Natural killer cell treated with Interleukin-12 subunit alpha and Interleukin-12 subunit beta and Interleukin-15 and Interleukin-18, amount 100 ng/mL, for 72 hours (primary cell): ENCODE measurements at regions not wholly inside any gene's neighbourhood (a gene's known extent, or its start where the extent isn't known, plus 50 kb on each side); places are given as distances from the start of the nearest gene placed in this dataset.
"Not testable (repeated sequence)": the region's sequence is repeated elsewhere in the genome, so short reads cannot be mapped to it uniquely, and the experiment has no call there.

ENCODE experiments used
- ATAC-seq, 2 donors: fragments of 150-1000 bp; cut with Tn5 transposase in 1 of 2; sonication (Bioruptor Pico), chemical (Tn5 transposase) in 1 of 2; 2 replicates each; pipeline ENCODE4 v1.10.0; 2021
- DNase-seq: peaks from one replicate; pipeline ENCODE4 v3.0.0; 2022; ENCODE audit warnings: low spot score
- H3K27ac Mint-ChIP-seq, 2 donors: 1 replicate in 1 of 2; 2 replicates in 1 of 2; pipeline ENCODE4 v1.8.0; 2022; ENCODE audit warnings: mixed read lengths in 2 of 2, mild to moderate bottlenecking in 1 of 2, moderate library complexity in 1 of 2
- H3K27me3 Mint-ChIP-seq, 2 donors: 1 replicate in 1 of 2; 2 replicates in 1 of 2; pipeline ENCODE4 v1.8.0; 2022; ENCODE audit warnings: mixed read lengths in 2 of 2
- H3K36me3 Mint-ChIP-seq: one replicate; pipeline ENCODE4 v1.8.0; 2022; ENCODE audit warnings: mixed read lengths
- H3K4me1 Mint-ChIP-seq, 2 donors: 1 replicate in 1 of 2; 2 replicates in 1 of 2; pipeline ENCODE4 v1.8.0; 2022; ENCODE audit warnings: low read depth in 2 of 2, mixed read lengths in 2 of 2, mild to moderate bottlenecking in 1 of 2
- H3K4me3 Mint-ChIP-seq: one replicate; pipeline ENCODE4 v1.8.0; 2022; ENCODE audit warnings: mixed read lengths
- H3K9me3 Mint-ChIP-seq: 2 replicates; pipeline ENCODE4 v1.8.0; 2022; ENCODE audit warnings: mixed read lengths

DNA sequence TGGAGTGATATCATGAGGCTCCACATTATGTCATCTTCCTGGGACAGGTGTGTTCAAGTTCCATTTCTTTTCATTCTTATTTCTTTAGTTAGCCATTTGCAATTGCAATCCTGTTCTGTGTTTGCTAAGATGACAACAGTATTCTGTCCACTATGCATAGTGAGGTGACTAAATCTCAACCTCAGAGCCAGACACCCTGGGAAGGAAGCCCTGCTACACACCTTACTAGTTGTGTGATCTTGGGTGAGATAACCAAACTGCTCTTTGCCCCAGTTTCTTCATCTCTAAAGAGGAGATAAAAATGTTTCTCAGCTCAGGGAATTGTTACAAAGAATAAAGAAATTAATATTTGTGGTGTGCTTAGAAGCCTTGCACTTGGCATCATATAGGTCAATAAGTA lies 215.1 kb upstream of the RPS23 start:
- Mint-ChIP-seq H3K9me3 (no peaks in the 10 kb centered on the region), H3K4me3 (peak overlapping the region; percentile 11), H3K4me1 (peaks cover 12 to 14% of the 10 kb centered on the region in 2 donors), H3K27ac (peak overlapping the region in 1 of 2 donors; percentile 36), H3K27me3 (peaks cover 0 to 6% of the 10 kb centered on the region in 2 donors), H3K36me3 (peaks cover 9% of the 10 kb centered on the region)
- ATAC-seq: no peak
- no peak for DNase-seq

DNA sequence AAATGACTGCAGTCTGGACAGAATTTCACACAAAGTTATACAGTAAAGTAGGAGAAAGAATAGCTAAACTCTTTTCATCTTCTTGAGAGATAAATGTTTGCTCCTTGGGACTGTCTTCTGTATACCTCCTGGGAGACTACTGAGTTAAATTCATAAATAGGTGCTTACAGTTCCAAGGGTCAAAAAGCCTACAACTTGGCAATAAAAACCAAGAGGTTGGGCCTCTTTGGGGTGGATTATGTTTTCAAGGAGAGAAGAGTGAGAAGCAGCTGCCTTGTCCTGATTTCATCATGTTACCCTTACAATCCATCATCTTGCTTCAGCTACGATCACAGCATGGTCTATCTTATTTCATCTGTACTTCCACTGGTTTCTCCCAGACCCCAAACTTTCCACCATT lies 213.2 kb upstream of the RPS23 start:
- no peak overlapping the region for H3K27ac Mint-ChIP-seq
- DNase-seq (no peak), ATAC-seq (no peak)
- peaks cover 0 to 6% of the 10 kb centered on the region in 2 donors for H3K27me3 Mint-ChIP-seq
- H3K4me1 Mint-ChIP-seq: peaks cover 12 to 14% of the 10 kb centered on the region in 2 donors
- peaks cover 9% of the 10 kb centered on the region for H3K36me3 Mint-ChIP-seq
- no peaks in the 10 kb centered on the region for H3K9me3 Mint-ChIP-seq
- H3K4me3 Mint-ChIP-seq: no peak overlapping the region

DNA sequence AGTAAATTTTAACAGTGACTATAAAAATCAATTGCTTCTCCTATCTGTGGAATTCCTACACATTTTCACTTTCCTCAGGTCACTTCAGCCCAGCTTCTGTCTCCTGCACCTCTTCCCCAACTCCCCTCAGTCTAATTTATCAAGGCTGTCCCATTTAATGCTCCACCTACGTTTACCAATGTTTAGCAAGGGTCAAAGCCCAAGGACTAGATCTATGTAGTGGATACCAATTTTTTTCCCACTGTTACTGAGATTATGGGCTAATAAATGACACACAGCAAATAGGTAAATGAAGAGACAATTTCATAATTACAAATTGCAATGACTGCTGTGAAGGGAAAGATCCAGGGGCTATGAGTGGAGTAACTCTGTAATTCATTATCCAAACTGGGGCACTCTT lies 211.5 kb upstream of the RPS23 start:
- Mint-ChIP-seq H3K27ac (no peak overlapping the region), H3K36me3 (no peaks in the 10 kb centered on the region), H3K4me1 (peaks cover 12 to 14% of the 10 kb centered on the region in 2 donors), H3K4me3 (no peak overlapping the region), H3K27me3 (no peaks in the 10 kb centered on the region), H3K9me3 (no peaks in the 10 kb centered on the region)
- ATAC-seq: no peak
- DNase-seq: no peak

DNA sequence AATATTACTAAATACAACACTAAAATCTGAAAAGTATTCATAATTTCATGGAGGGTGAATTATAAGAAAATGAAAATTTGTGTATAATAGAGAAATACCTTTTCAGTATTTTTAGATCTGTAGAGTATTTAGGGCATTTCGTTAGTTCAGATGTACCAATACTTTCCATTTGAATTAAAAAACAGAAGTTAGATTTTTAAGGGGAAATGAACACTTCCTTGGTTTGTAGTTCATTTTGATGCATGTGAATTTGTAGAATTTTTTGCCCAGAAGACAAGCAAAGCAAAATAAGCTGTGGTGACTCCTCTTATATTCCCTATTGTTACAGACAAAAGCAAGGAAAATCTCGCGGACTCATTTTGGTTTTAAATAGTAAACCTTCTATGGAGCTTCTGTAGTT lies 209.0 kb upstream of the RPS23 start:
- H3K4me1 Mint-ChIP-seq: no peaks in the 10 kb centered on the region
- peaks cover 3% of the 10 kb centered on the region for H3K9me3 Mint-ChIP-seq
- ATAC-seq (no peak), DNase-seq (no peak)
- no peak overlapping the region for H3K27ac Mint-ChIP-seq
- peaks cover 2 to 5% of the 10 kb centered on the region in 2 donors for H3K27me3 Mint-ChIP-seq
- no peaks in the 10 kb centered on the region for H3K36me3 Mint-ChIP-seq
- no peak overlapping the region for H3K4me3 Mint-ChIP-seq

DNA sequence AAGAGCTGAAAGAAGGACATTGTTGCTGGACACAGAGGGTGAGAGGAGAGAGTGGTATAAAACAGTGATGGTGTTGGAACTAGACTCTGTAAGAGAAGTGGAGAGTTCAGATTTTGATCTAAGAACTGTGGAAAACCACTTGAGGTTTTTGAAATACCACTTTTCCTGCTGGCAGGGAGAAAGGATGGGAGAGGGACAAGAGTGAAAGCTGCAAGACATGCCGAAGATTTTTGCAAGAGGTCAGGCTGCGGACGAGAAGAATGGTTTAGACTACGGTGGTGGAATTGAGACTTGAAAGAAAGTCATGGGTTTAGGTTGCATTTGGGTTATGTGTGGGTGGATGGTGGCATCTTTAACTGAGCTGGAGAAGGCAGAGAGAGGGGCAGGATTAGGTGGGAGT lies 202.2 kb upstream of the RPS23 start:
- Mint-ChIP-seq H3K4me3 (no peak overlapping the region), H3K9me3 (peaks cover 3% of the 10 kb centered on the region), H3K4me1 (peaks cover 0 to 5% of the 10 kb centered on the region in 2 donors), H3K27ac (no peak overlapping the region), H3K27me3 (peaks cover 9 to 20% of the 10 kb centered on the region in 2 donors), H3K36me3 (no peaks in the 10 kb centered on the region)
- no peak for ATAC-seq
- no peak for DNase-seq

DNA sequence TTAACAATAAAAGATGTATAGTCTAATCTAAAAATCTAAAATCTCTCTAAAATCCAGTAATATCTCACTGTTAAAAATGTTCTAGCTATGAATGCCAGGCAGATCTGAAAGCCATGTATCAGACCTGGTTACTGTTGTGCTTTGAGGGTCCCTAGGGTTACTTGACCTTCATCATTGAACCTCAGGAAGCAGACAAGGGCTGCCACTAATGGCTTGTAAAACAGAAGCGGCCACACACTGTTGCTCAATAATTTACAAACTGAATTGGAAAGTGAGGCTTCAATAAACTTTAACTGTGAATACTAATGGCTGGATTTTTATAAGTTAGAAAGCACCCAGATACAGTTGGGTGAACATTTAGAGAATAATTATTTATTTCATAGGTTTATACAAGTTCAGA lies 198.0 kb upstream of the RPS23 start:
- H3K4me1 Mint-ChIP-seq: peaks cover 0 to 5% of the 10 kb centered on the region in 2 donors
- H3K4me3 Mint-ChIP-seq: no peak overlapping the region
- H3K27me3 Mint-ChIP-seq: peaks cover 7 to 21% of the 10 kb centered on the region in 2 donors
- ATAC-seq (no peak), DNase-seq (no peak)
- no peaks in the 10 kb centered on the region for H3K9me3 Mint-ChIP-seq
- H3K27ac Mint-ChIP-seq: no peak overlapping the region
- H3K36me3 Mint-ChIP-seq: no peaks in the 10 kb centered on the region

DNA sequence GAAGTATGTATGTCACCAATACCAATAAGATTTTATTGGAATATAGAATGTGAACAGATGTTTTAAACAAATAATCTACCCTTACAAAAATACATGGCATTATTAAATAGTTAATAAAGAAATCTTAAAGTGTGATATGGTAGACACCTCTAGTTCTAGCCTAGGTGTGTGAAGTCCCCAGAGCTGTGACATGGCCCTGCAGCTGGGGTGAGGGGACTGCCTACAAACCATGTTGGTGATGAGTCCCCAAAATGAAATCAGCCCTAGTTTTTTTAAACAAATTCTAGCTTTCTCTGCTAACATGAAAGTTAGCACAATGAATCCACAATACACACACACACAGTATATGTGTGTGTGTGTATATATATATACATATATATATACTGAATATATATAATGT lies 195.1 kb upstream of the RPS23 start:
- peaks cover 0 to 13% of the 10 kb centered on the region in 2 donors for H3K27me3 Mint-ChIP-seq
- ATAC-seq: no peak
- H3K9me3 Mint-ChIP-seq: no peaks in the 10 kb centered on the region
- H3K4me1 Mint-ChIP-seq: peaks cover 0 to 5% of the 10 kb centered on the region in 2 donors
- no peak overlapping the region for H3K27ac Mint-ChIP-seq
- H3K4me3 Mint-ChIP-seq: no peak overlapping the region
- no peak for DNase-seq
- no peaks in the 10 kb centered on the region for H3K36me3 Mint-ChIP-seq

DNA sequence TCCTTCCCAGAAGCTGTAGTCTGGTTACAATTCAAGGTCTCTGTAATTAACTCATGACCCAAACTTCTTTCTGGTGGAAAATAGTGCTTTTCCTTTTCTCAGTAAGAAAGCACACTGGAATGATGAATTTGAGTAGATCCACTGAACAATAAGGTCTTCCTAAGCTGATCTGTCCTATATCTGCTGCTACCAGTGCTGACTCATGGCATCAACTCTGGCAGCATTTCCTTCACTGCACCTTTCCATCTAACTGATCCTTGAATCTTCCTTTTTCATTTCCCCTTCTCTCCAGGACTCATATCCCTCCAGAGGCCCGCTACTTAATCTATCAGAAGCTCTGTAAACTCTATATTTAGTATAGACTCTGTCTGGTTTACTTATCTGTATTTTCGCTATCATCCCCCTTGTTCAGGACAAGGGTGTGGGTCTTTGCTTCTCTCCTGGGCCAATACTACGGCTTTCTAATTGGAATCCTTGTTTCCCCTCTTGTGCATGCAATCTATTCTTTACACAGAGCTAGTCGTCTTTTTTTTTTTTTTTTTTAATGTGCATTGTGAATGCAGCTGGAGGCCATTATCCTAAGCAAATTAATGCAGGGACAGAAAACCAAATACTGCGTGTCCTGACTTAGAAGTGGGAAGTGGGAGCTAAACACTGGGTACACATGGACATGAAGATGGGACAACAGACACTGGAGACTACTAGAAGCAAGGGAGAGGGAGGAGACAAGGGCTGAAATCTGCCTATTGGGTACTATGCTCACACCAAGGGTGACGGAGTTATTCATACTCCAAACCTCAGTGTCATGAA lies 192.2 kb upstream of the RPS23 start:
- no peak for ATAC-seq
- Mint-ChIP-seq H3K36me3 (no peaks in the 10 kb centered on the region), H3K4me3 (no peak overlapping the region), H3K27me3 (peaks cover 0 to 6% of the 10 kb centered on the region in 2 donors), H3K9me3 (no peaks in the 10 kb centered on the region), H3K4me1 (no peaks in the 10 kb centered on the region), H3K27ac (no peak overlapping the region)
- DNase-seq: no peak

DNA sequence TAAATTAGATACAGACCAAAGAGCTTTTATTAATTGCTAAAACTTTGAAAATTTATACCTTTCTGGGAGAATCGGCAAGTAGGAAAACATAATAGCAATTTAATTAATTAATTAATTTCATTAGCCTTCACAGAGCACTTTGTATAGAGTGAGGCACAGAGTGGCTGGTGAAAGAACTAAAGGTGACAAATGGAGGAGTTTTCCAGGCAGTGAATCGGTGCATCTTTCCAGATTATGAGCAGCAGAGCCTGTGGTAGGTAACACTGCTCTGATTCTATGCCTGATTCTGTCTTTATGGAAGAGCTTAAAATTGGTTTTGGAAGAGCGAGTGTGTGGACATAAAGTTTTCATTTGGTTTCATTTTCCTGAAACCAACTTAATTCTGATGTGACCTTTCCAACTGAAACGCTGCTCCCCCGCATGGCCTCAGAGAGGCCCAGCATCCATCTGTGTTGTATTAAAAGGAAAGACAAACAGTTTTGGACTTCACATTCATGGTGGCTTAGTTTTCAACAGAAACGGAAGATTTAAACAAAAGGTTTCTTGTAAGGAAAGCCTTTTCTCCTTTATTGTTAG lies 188.9 kb upstream of the RPS23 start:
- no peak overlapping the region for H3K27ac Mint-ChIP-seq
- H3K4me1 Mint-ChIP-seq: no peaks in the 10 kb centered on the region
- ATAC-seq: no peak
- no peaks in the 10 kb centered on the region for H3K27me3 Mint-ChIP-seq
- H3K4me3 Mint-ChIP-seq: no peak overlapping the region
- DNase-seq: no peak
- no peaks in the 10 kb centered on the region for H3K36me3 Mint-ChIP-seq
- no peaks in the 10 kb centered on the region for H3K9me3 Mint-ChIP-seq

DNA sequence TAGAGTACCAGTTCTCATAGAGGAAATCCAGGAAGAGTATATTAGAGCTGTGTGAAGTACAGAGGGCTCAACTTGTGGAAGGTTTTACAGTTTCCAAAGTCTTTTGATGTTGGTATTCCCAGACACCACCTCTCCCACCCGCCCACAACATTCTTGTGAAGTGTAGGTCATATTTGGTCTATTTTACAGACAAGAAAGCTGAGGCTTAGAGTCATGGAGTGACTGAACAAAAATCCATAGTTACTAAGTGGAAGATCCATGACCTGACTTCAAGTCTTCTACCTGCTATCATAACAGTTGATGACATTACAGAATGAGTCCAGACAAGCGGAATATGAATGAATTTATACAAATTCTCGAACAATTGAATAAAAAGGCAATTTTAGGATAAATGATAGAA lies 187.1 kb upstream of the RPS23 start:
- no peaks in the 10 kb centered on the region for H3K36me3 Mint-ChIP-seq
- ATAC-seq (no peak), DNase-seq (no peak)
- no peaks in the 10 kb centered on the region for H3K27me3 Mint-ChIP-seq
- H3K4me3 Mint-ChIP-seq: no peak overlapping the region
- H3K27ac Mint-ChIP-seq: no peak overlapping the region
- no peaks in the 10 kb centered on the region for H3K4me1 Mint-ChIP-seq
- H3K9me3 Mint-ChIP-seq: peaks cover 4% of the 10 kb centered on the region

DNA sequence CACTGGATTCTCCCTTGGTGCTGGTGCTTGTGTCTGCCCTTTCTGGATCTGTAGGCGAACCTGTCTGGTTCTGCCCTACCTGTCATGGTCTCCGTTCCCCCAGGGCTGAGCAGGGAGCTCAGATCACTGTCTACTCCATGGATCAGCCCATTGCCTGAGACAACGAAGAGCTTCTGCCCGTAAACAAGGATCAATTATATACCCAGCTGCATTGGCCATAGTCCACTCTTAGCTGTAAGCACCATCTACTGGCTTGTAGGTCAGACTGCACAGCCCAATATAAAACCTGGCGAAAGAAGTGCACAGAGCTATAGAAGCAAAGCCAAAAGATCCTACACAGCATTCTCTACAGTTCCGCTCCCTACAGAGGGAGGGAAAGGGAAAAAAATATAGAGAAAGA lies 181.5 kb upstream of the RPS23 start:
- H3K4me1 Mint-ChIP-seq: no peaks in the 10 kb centered on the region
- ATAC-seq: no peak
- no peak for DNase-seq
- peaks cover 13% of the 10 kb centered on the region for H3K9me3 Mint-ChIP-seq
- no peak overlapping the region for H3K4me3 Mint-ChIP-seq
- peaks cover 6% of the 10 kb centered on the region for H3K36me3 Mint-ChIP-seq
- no peak overlapping the region for H3K27ac Mint-ChIP-seq
- peaks cover 0 to 2% of the 10 kb centered on the region in 2 donors for H3K27me3 Mint-ChIP-seq

DNA sequence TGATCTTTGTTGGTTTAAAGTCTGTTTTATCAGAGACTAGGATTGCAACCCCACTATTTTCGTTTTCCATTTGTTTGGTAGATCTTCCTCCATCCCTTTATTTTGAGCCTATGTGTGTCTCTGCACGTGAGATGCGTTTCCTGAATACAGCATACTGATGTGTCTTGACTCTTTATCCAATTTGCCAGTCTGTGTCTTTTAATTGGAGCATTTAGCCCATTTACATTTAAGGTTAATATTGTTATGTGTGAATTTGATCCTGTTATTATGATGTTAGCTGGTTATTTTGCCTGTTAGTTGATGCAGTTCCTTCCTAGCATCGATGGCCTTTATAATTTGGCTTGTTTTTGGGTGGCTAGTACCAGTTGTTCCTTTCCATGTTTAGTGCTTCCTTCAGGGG lies 177.2 kb upstream of the RPS23 start:
- not testable (repeated sequence) for H3K27me3 Mint-ChIP-seq, H3K9me3 Mint-ChIP-seq

DNA sequence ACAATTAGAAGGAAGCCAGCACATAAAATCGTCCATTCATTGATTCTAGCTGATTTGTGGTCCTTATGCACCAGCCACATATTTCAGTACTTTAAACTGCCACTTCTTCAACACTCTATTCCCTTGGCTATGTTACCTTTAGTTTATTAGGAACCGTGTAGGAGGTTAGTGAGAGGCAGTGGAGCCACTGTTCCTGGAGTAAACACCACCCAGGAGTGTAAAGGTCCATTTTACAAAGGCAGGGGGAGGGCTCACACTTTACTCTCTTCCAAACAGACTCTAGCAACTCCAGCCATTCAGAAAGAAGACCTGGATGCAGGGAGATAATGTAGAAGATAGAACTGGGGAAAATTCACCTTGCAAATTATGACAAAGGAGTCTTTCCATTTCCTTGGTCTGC lies 170.2 kb upstream of the RPS23 start:
- H3K4me3 Mint-ChIP-seq: no peak overlapping the region
- peaks cover 0 to 2% of the 10 kb centered on the region in 2 donors for H3K27me3 Mint-ChIP-seq
- DNase-seq: no peak
- no peaks in the 10 kb centered on the region for H3K4me1 Mint-ChIP-seq
- H3K27ac Mint-ChIP-seq: no peak overlapping the region
- H3K36me3 Mint-ChIP-seq: no peaks in the 10 kb centered on the region
- H3K9me3 Mint-ChIP-seq: no peaks in the 10 kb centered on the region
- no peak for ATAC-seq

More for the DNA sequence above, 177.2 kb upstream of the RPS23 start:
- not testable (repeated sequence) for H3K36me3 Mint-ChIP-seq, DNase-seq, H3K4me1 Mint-ChIP-seq, H3K4me3 Mint-ChIP-seq, ATAC-seq, H3K27ac Mint-ChIP-seq

DNA sequence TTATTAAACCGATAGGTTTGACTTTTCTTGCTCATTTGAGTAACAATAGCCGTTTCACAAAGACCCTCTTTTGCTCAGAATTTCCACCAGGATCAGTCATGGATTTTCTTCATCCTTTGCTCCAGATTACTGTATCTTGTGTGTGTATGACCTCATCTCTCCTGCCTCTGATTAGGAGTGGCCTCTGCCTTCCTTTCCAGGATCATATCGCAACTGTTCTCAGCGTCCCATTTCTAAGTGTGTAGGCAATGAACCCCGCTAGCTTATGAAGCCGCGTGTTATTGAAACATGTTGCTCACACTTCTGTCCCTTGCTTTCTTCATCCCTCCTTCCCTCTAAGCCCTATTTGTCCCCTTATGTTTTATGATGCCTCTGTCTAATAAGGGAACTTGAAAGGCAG lies 169.8 kb upstream of the RPS23 start:
- H3K27me3 Mint-ChIP-seq: peaks cover 0 to 2% of the 10 kb centered on the region in 2 donors
- no peak overlapping the region for H3K4me3 Mint-ChIP-seq
- H3K9me3 Mint-ChIP-seq: no peaks in the 10 kb centered on the region
- no peaks in the 10 kb centered on the region for H3K36me3 Mint-ChIP-seq
- no peak overlapping the region for H3K27ac Mint-ChIP-seq
- ATAC-seq (no peak), DNase-seq (no peak)
- no peaks in the 10 kb centered on the region for H3K4me1 Mint-ChIP-seq
